Loucy (cell line): ENCODE measurements at regions not wholly inside any gene's neighbourhood (a gene's known extent, or its start where the extent isn't known, plus 50 kb on each side); places are given as distances from the start of the nearest gene placed in this dataset.

Source experiments
- EZH2phosphoT487 ChIP-seq: fragments of 200-600 bp; IDR thresholded peaks from 2 replicates; pipeline ENCODE4 v1.6.1; 2018; ENCODE audit warnings: antibody characterized with exemption, mild to moderate bottlenecking, moderate library complexity, borderline replicate concordance
- TF ChIP-seq, protein P1 (sequence below): fragments of 200-600 bp; sonication (generic); conservative IDR thresholded peaks from 2 replicates; pipeline ENCODE4 v1.5.1; 2014; ENCODE audit warnings: mild to moderate bottlenecking, antibody characterized with exemption, low read length

DNA sequence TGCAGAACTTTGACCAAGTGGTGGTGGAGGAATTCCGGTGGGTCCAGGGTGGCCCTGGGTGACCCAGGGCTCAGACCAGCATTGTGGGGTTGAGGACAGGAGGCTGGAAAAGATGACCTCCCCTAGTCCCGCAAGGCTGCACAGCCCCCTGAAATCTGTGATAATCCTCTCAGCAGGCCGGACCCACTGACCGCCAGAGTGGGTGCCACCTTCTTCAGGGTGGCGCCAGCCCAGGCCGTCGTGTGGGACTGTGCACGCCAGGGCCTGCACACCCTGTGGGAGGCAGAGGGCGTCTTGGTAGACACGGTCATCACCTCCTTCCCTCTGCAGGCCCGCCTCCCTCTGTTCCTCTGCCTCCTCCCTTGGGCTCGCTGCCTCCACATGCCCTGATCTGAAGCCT, 137.7 kb downstream of the TBC1D2B start:
- TF ChIP-seq, protein P1, sequence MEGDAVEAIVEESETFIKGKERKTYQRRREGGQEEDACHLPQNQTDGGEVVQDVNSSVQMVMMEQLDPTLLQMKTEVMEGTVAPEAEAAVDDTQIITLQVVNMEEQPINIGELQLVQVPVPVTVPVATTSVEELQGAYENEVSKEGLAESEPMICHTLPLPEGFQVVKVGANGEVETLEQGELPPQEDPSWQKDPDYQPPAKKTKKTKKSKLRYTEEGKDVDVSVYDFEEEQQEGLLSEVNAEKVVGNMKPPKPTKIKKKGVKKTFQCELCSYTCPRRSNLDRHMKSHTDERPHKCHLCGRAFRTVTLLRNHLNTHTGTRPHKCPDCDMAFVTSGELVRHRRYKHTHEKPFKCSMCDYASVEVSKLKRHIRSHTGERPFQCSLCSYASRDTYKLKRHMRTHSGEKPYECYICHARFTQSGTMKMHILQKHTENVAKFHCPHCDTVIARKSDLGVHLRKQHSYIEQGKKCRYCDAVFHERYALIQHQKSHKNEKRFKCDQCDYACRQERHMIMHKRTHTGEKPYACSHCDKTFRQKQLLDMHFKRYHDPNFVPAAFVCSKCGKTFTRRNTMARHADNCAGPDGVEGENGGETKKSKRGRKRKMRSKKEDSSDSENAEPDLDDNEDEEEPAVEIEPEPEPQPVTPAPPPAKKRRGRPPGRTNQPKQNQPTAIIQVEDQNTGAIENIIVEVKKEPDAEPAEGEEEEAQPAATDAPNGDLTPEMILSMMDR: no peak
- no peak for TF ChIP-seq EZH2phosphoT487
